SK-N-SH (cell line): ENCODE measurements at regions not wholly inside any gene's neighbourhood (a gene's known extent, or its start where the extent isn't known, plus 50 kb on each side); places are given as distances from the start of the nearest gene placed in this dataset.

ENCODE experiments used
- CTCF ChIA-PET: fragments of 300-600, 350-600 bp; formaldehyde crosslinking; extraction: SDS; loops from one replicate; lab custom pipeline; 2021; lab: Yijun Ruan, JAX
- POLR2A ChIA-PET: fragments of 350-600 bp; sonication (Branson Sonifier 250); formaldehyde crosslinking; extraction: SDS; loops from one replicate; lab custom pipeline; 2020; ENCODE audit warnings: antibody characterized with exemption, inconsistent platforms; lab: Yijun Ruan, JAX
- DNase-seq: peaks from one replicate; pipeline ENCODE4 v3.0.0; 2012
- H2AFZ ChIP-seq: fragments of 200-600 bp; sonication (generic); 2 replicates; pipeline ENCODE4 v1.8.1; 2016; ENCODE audit warnings: antibody characterized with exemption, mild to moderate bottlenecking, low read depth
- H3F3A ChIP-seq: fragments of 200-600 bp; sonication (generic); replicated peaks from 2 replicates; pipeline ENCODE3; 2016; ENCODE audit warnings: antibody characterized with exemption, mild to moderate bottlenecking; ENCODE audit not compliant: insufficient read depth
- H3K27ac ChIP-seq, 2 experiments: fragments of 200-500 bp in 1 of 2; fragments of 200-600 bp in 1 of 2; sonication (Bioruptor generic) in 1 of 2; sonication (generic), shearing (Covaris generic) in 1 of 2; 2 replicates each; pipeline versions ENCODE4 v1.5.1 to v1.6.1; 2014 to 2016; ENCODE audit warnings: low read depth in 2 of 2, inconsistent platforms in 1 of 2, low read length in 1 of 2, mild to moderate bottlenecking in 1 of 2, mixed read lengths in 1 of 2
- H3K27me3 ChIP-seq: fragments of 200-600 bp; sonication (generic), shearing (Covaris generic); 2 replicates; pipeline ENCODE4 v1.6.1; 2016; ENCODE audit warnings: mixed run types; ENCODE audit not compliant: insufficient read depth
- H3K36me3 ChIP-seq, 2 experiments: fragments of 200-500 bp in 1 of 2; fragments of 200-600 bp in 1 of 2; sonication (Bioruptor generic) in 1 of 2; sonication (generic) in 1 of 2; replicated peaks in 1 of 2; 2 replicates each; pipeline versions ENCODE3 to v1.5.1; 2014 to 2016; ENCODE audit warnings: low read length in 1 of 2, mild to moderate bottlenecking in 1 of 2; ENCODE audit not compliant: insufficient read depth in 2 of 2, control insufficient read depth in 1 of 2
- H3K4me1 ChIP-seq, 2 experiments: fragments of 200-500 bp in 1 of 2; fragments of 200-600 bp in 1 of 2; sonication (Bioruptor generic) in 1 of 2; sonication (generic), shearing (Covaris generic) in 1 of 2; 2 replicates each; pipeline versions ENCODE4 v1.5.1 to v1.6.1; 2014 to 2016; ENCODE audit warnings: low read depth in 1 of 2, low read length in 1 of 2, mixed run types in 1 of 2; ENCODE audit not compliant: insufficient read depth in 2 of 2, control insufficient read depth in 1 of 2
- H3K4me2 ChIP-seq: fragments of 200-600 bp; sonication (generic), shearing (Covaris generic); 2 replicates; pipeline ENCODE4 v1.6.1; 2017; ENCODE audit warnings: mixed run types
- H3K4me3 ChIP-seq, 2 experiments: fragments of 200-500 bp in 1 of 2; fragments of 200-600 bp in 1 of 2; sonication (Bioruptor generic) in 1 of 2; sonication (generic), shearing (Covaris generic) in 1 of 2; 2 replicates each; pipeline versions ENCODE4 v1.5.1 to v1.8.1; 2014 to 2016; ENCODE audit warnings: low read depth in 2 of 2, inconsistent platforms in 1 of 2, low read length in 1 of 2, mild to moderate bottlenecking in 1 of 2, mixed read lengths in 1 of 2, moderate library complexity in 1 of 2
- H3K79me2 ChIP-seq: fragments of 200-600 bp; sonication (generic); 2 replicates; pipeline ENCODE4 v1.8.1; 2017; ENCODE audit warnings: mild to moderate bottlenecking; ENCODE audit not compliant: insufficient read depth
- H3K9ac ChIP-seq: fragments of 200-600 bp; sonication (generic); 2 replicates; pipeline ENCODE4 v1.6.1; 2017; ENCODE audit warnings: mixed run types
- H3K9me2 ChIP-seq: fragments of 200-600 bp; sonication (generic); 2 replicates; pipeline ENCODE4 v1.6.1; 2017; ENCODE audit warnings: mixed run types
- H3K9me3 ChIP-seq: fragments of 200-600 bp; sonication (generic); 2 replicates; pipeline ENCODE4 v1.6.1; 2017; ENCODE audit warnings: mixed run types, mild to moderate bottlenecking, moderate library complexity
- H4K20me1 ChIP-seq: fragments of 200-600 bp; sonication (generic); 2 replicates; pipeline ENCODE4 v1.6.1; 2017; ENCODE audit warnings: mild to moderate bottlenecking, mixed run types; ENCODE audit not compliant: insufficient read depth
- CHD2 ChIP-seq: fragments of 150-350 bp; IDR thresholded peaks from 2 replicates; pipeline ENCODE4 v1.6.1; 2018; ENCODE audit warnings: low read length; ENCODE audit not compliant: partially characterized antibody
- CTCF ChIP-seq: fragments of 200-600 bp; sonication (generic); IDR thresholded peaks from 2 replicates; pipeline ENCODE4 v1.6.1; 2017; ENCODE audit warnings: antibody characterized with exemption, mild to moderate bottlenecking, moderate library complexity
- EP300 ChIP-seq, 2 experiments: IDR thresholded peaks; 2 replicates each; pipeline versions ENCODE4 v1.4.0 to v1.6.1; 2012; ENCODE audit warnings: borderline replicate concordance in 1 of 2, low read depth in 1 of 2, low read length in 1 of 2
- FOXJ3 ChIP-seq: sonication (generic); formaldehyde crosslinking; IDR thresholded peaks from 2 replicates; pipeline ENCODE4 v1.5.1; 2020; ENCODE audit warnings: mild to moderate bottlenecking, missing genetic modification reagents
- GABPA ChIP-seq: IDR thresholded peaks from 2 replicates; pipeline ENCODE4 v1.4.0; 2012; ENCODE audit warnings: low read depth, mild to moderate bottlenecking
- MEF2A ChIP-seq: IDR thresholded peaks from 2 replicates; pipeline ENCODE4 v1.4.0; 2012; ENCODE audit warnings: low read depth, borderline replicate concordance
- MXI1 ChIP-seq: IDR thresholded peaks from 2 replicates; pipeline ENCODE4 v1.6.1; 2012; ENCODE audit warnings: mild to moderate bottlenecking, low read depth, low read length, improper control_type of control experiment
- NFIC ChIP-seq: IDR thresholded peaks from 2 replicates; pipeline ENCODE4 v1.4.0; 2012; ENCODE audit warnings: borderline replicate concordance
- NRF1 ChIP-seq: IDR thresholded peaks from 2 replicates; pipeline ENCODE4 v1.6.1; 2012; ENCODE audit warnings: low read depth, mild to moderate bottlenecking, low read length
- REST ChIP-seq: IDR thresholded peaks from 2 replicates; pipeline ENCODE4 v1.6.1; 2012; ENCODE audit warnings: mild to moderate bottlenecking, low read depth, low read length, moderate library complexity
- RXRA ChIP-seq: IDR thresholded peaks from 2 replicates; pipeline ENCODE4 v1.4.0; 2012; ENCODE audit warnings: low read depth, mild to moderate bottlenecking, borderline replicate concordance
- TAF1 ChIP-seq: IDR thresholded peaks from 2 replicates; pipeline ENCODE4 v1.6.1; 2012; ENCODE audit warnings: low read depth, mild to moderate bottlenecking, low read length, moderate library complexity, borderline replicate concordance
- TCF12 ChIP-seq: IDR thresholded peaks from 2 replicates; pipeline ENCODE4 v1.4.0; 2012
- TEAD4 ChIP-seq: IDR thresholded peaks from 2 replicates; pipeline ENCODE4 v1.4.0; 2012; ENCODE audit warnings: mild to moderate bottlenecking, borderline replicate concordance; ENCODE audit not compliant: insufficient read depth
- WGBS: methylation state at CpG from one replicate; pipeline ENCODE4 v1.1.6; 2017; ENCODE audit warnings: low lambda C conversion rate; 5-methylcytosine and 5-hydroxymethylcytosine counted together
- TF ChIP-seq, protein P1 (sequence below): IDR thresholded peaks from 2 replicates; pipeline ENCODE4; 2012
- TF ChIP-seq, protein P2 (sequence below): fragments of 150-350 bp; IDR thresholded peaks from 2 replicates; pipeline ENCODE4 v1.6.1; 2016; ENCODE audit warnings: mild to moderate bottlenecking, low read depth, low read length

GRCh38 chr1:188295157-188295556 is 1466.4 kb downstream of the PLA2G4A start:
- TF ChIP-seq CTCF (no peak), CHD2 (no peak), REST (no peak), RXRA (no peak), MXI1 (no peak), TEAD4 (no peak), NRF1 (no peak), TCF12 (no peak), GABPA (no peak), TAF1 (no peak), FOXJ3 (CRISPR knock-in tag) (no peak), MEF2A (no peak), EP300 (IDR thresholded peaks at IDR 0.05; ENCODE audit: borderline replicate concordance in 1 of 2, low read depth in 1 of 2, low read length in 1 of 2) (no peak), NFIC (no peak)
- TF ChIP-seq, protein P1, sequence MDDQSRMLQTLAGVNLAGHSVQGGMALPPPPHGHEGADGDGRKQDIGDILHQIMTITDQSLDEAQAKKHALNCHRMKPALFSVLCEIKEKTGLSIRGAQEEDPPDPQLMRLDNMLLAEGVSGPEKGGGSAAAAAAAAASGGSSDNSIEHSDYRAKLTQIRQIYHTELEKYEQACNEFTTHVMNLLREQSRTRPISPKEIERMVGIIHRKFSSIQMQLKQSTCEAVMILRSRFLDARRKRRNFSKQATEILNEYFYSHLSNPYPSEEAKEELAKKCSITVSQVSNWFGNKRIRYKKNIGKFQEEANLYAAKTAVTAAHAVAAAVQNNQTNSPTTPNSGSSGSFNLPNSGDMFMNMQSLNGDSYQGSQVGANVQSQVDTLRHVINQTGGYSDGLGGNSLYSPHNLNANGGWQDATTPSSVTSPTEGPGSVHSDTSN = no peak
- TF ChIP-seq, protein P2, sequence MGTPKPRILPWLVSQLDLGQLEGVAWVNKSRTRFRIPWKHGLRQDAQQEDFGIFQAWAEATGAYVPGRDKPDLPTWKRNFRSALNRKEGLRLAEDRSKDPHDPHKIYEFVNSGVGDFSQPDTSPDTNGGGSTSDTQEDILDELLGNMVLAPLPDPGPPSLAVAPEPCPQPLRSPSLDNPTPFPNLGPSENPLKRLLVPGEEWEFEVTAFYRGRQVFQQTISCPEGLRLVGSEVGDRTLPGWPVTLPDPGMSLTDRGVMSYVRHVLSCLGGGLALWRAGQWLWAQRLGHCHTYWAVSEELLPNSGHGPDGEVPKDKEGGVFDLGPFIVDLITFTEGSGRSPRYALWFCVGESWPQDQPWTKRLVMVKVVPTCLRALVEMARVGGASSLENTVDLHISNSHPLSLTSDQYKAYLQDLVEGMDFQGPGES = no peak
- Histone ChIP-seq H3K4me2 (no peak overlapping the region), H3K4me3 (no peak overlapping the region), H3K79me2 (no peaks in the 10 kb centered on the region), H2AFZ (no peak overlapping the region), H3K27ac (no peak overlapping the region), H3K36me3 (no peaks in the 10 kb centered on the region), H3F3A (no peaks in the 10 kb centered on the region), H3K27me3 (no peaks in the 10 kb centered on the region), H3K9me3 (no peaks in the 10 kb centered on the region), H3K9me2 (no peaks in the 10 kb centered on the region), H4K20me1 (no peaks in the 10 kb centered on the region), H3K4me1 (peaks cover 0 to 3% of the 10 kb centered on the region in 2 experiments; a peak in 1 of 4 replicates), H3K9ac (no peak overlapping the region)
- CTCF ChIA-PET = no interaction called here
- WGBS = 81% methylated on average over 1 of the region's 1 CpG
- no peak for DNase-seq
- POLR2A ChIA-PET = no interaction called here
